ENCODE measurements at regions not wholly inside any gene's neighbourhood (a gene's known extent, or its start where the extent isn't known, plus 50 kb on each side); places are given as distances from the start of the nearest gene placed in this dataset.

- no peak for TF ChIP-seq CTCF (conservative IDR thresholded peaks at IDR 0.05)
- TF ChIP-seq EZH2 (IDR thresholded peaks at IDR 0.05; ENCODE audit: low read depth): no peak
Measured at GRCh38 chr12:88994537-88994936, 357.8 kb downstream of the DUSP6 start.
